ENCODE measurements at regions not wholly inside any gene's neighbourhood (a gene's known extent, or its start where the extent isn't known, plus 50 kb on each side); places are given as distances from the start of the nearest gene placed in this dataset.

DNA sequence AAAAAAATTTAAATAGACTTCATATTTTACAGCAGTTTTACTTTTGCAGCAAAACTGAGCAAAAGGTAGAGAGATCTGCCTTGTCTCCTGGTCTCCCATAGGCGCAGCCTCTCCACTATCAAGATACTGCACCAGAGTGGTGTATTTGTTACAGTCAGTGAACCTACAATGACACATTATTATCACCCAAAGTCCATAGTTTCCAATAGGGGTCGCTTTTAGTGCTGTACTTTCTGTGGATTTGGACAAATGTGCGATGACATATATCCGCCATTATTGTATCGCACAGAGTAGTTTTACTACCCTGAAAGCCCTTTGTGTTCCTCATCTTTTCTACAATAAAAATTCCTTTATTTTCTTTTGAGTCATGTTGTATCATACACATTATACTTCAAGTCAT lies 153.2 kb upstream of the CCDC179 start:
- TF ChIP-seq, protein P1, sequence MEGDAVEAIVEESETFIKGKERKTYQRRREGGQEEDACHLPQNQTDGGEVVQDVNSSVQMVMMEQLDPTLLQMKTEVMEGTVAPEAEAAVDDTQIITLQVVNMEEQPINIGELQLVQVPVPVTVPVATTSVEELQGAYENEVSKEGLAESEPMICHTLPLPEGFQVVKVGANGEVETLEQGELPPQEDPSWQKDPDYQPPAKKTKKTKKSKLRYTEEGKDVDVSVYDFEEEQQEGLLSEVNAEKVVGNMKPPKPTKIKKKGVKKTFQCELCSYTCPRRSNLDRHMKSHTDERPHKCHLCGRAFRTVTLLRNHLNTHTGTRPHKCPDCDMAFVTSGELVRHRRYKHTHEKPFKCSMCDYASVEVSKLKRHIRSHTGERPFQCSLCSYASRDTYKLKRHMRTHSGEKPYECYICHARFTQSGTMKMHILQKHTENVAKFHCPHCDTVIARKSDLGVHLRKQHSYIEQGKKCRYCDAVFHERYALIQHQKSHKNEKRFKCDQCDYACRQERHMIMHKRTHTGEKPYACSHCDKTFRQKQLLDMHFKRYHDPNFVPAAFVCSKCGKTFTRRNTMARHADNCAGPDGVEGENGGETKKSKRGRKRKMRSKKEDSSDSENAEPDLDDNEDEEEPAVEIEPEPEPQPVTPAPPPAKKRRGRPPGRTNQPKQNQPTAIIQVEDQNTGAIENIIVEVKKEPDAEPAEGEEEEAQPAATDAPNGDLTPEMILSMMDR (IDR thresholded peaks at IDR 0.05): no peak
- TF ChIP-seq POLR2A (IDR thresholded peaks at IDR 0.05): no peak
